Activated CD4-positive, alpha-beta T cell treated with anti-CD3 and anti-CD28 coated beads for 1 hour (primary cell): ENCODE measurements at regions not wholly inside any gene's neighbourhood (a gene's known extent, or its start where the extent isn't known, plus 50 kb on each side); places are given as distances from the start of the nearest gene placed in this dataset.

Source experiments
- DNase-seq: peaks from one replicate; pipeline ENCODE4 v3.0.0-alpha.2; 2020

- DNase-seq: no peak
Measured at GRCh38 chrX:5054852-5055251, 1173.8 kb downstream of the NLGN4X start.

- DNase-seq: no peak
Measured at GRCh38 chrX:5051831-5052491, 1176.7 kb downstream of the NLGN4X start.

GRCh38 chrX:5042563-5042962 lies 1186.1 kb downstream of the NLGN4X start:
- no peak for DNase-seq

- DNase-seq: no peak
Measured at GRCh38 chrX:5031792-5032191, 1196.9 kb downstream of the NLGN4X start.

GRCh38 chrX:5015451-5015850 lies 1213.2 kb downstream of the NLGN4X start:
- DNase-seq: no peak

- no peak for DNase-seq
Measured at GRCh38 chrX:4994855-4995254, 1233.8 kb downstream of the NLGN4X start.

GRCh38 chrX:4978613-4979012 lies 1250.1 kb downstream of the NLGN4X start:
- DNase-seq: no peak

- no peak for DNase-seq
Measured at GRCh38 chrX:4971646-4972045, 1257.0 kb downstream of the NLGN4X start.

GRCh38 chrX:4964112-4964511 lies 1250.7 kb upstream of the PRKX start:
- no peak for DNase-seq

- DNase-seq: no peak
Measured at GRCh38 chrX:4963432-4963831, 1250.0 kb upstream of the PRKX start.

GRCh38 chrX:4944767-4945166 lies 1231.3 kb upstream of the PRKX start:
- no peak for DNase-seq

- DNase-seq: no peak
Measured at GRCh38 chrX:4936315-4936714, 1222.9 kb upstream of the PRKX start.

- no peak for DNase-seq
Measured at GRCh38 chrX:4935846-4936245, 1222.4 kb upstream of the PRKX start.

- DNase-seq: no peak
Measured at GRCh38 chrX:4935401-4935800, 1222.0 kb upstream of the PRKX start.

GRCh38 chrX:4932790-4933189 lies 1219.3 kb upstream of the PRKX start:
- DNase-seq: no peak

GRCh38 chrX:4930426-4930825 lies 1217.0 kb upstream of the PRKX start:
- DNase-seq: no peak

GRCh38 chrX:4925911-4926310 lies 1212.5 kb upstream of the PRKX start:
- DNase-seq: no peak

- DNase-seq: no peak
Measured at GRCh38 chrX:4909348-4909747, 1195.9 kb upstream of the PRKX start.

- DNase-seq: no peak
Measured at GRCh38 chrX:4905576-4905975, 1192.1 kb upstream of the PRKX start.

- DNase-seq: no peak
Measured at GRCh38 chrX:4881277-4881676, 1167.8 kb upstream of the PRKX start.

- DNase-seq: no peak
Measured at GRCh38 chrX:4878640-4879039, 1165.2 kb upstream of the PRKX start.

GRCh38 chrX:4876268-4876667 lies 1162.8 kb upstream of the PRKX start:
- DNase-seq: no peak

- no peak for DNase-seq
Measured at GRCh38 chrX:4851534-4851933, 1138.1 kb upstream of the PRKX start.

GRCh38 chrX:4850312-4850711 lies 1136.9 kb upstream of the PRKX start:
- DNase-seq: no peak

GRCh38 chrX:4844376-4844775 lies 1130.9 kb upstream of the PRKX start:
- DNase-seq: no peak
